Suprapubic skin (tissue), 4 donors: ENCODE measurements at regions not wholly inside any gene's neighbourhood (a gene's known extent, or its start where the extent isn't known, plus 50 kb on each side); places are given as distances from the start of the nearest gene placed in this dataset.

Experiments used
- DNase-seq, 2 donors: peaks; one replicate each; pipeline ENCODE4 v3.0.0-alpha.2; 2019; ENCODE audit warnings: low spot score in 2 of 2
- H3K27ac ChIP-seq: fragments of 200-600 bp; sonication (generic); one replicate; pipeline ENCODE4 v1.5.1; 2019
- H3K27me3 ChIP-seq: fragments of 200-600 bp; sonication (generic); one replicate; pipeline ENCODE4 v1.5.1; 2019
- H3K36me3 ChIP-seq: fragments of 200-600 bp; sonication (generic); one replicate; pipeline ENCODE4 v1.5.1; 2019
- H3K4me1 ChIP-seq: fragments of 200-600 bp; sonication (generic); one replicate; pipeline ENCODE4 v1.5.1; 2019
- H3K4me3 ChIP-seq: fragments of 200-600 bp; sonication (generic); one replicate; pipeline ENCODE4 v1.5.1; 2019; ENCODE audit warnings: mild to moderate bottlenecking
- H3K9me3 ChIP-seq: fragments of 200-600 bp; sonication (generic); one replicate; pipeline ENCODE4 v1.5.1; 2019
- CTCF ChIP-seq, 2 donors: fragments of 200-600 bp in 1 of 2; fragments of 450-650 bp in 1 of 2; sonication (generic) in 1 of 2; IDR thresholded peaks; one replicate each; pipeline ENCODE4 v1.5.1; 2016 to 2019; ENCODE audit warnings: antibody characterized with exemption in 2 of 2, mild to moderate bottlenecking in 1 of 2, moderate library complexity in 1 of 2
- EP300 ChIP-seq: sonication (generic); formaldehyde crosslinking; IDR thresholded peaks from one replicate; pipeline ENCODE4 v1.6.1; 2017; ENCODE audit warnings: antibody characterized with exemption
- POLR2A ChIP-seq, 2 donors: fragments of 450-650 bp; IDR thresholded peaks; one replicate each; pipeline ENCODE4 v1.6.1; 2017; ENCODE audit warnings: antibody characterized with exemption in 2 of 2, mild to moderate bottlenecking in 2 of 2, moderate library complexity in 2 of 2
- POLR2AphosphoS5 ChIP-seq, 3 donors: sonication (generic); formaldehyde crosslinking; IDR thresholded peaks; one replicate each; pipeline ENCODE4 v1.6.1; 2017; ENCODE audit warnings: antibody characterized with exemption in 3 of 3
- WGBS: methylation state at CpG from one replicate; pipeline ENCODE4 v1.1.5; 2018; 5-methylcytosine and 5-hydroxymethylcytosine counted together

DNA sequence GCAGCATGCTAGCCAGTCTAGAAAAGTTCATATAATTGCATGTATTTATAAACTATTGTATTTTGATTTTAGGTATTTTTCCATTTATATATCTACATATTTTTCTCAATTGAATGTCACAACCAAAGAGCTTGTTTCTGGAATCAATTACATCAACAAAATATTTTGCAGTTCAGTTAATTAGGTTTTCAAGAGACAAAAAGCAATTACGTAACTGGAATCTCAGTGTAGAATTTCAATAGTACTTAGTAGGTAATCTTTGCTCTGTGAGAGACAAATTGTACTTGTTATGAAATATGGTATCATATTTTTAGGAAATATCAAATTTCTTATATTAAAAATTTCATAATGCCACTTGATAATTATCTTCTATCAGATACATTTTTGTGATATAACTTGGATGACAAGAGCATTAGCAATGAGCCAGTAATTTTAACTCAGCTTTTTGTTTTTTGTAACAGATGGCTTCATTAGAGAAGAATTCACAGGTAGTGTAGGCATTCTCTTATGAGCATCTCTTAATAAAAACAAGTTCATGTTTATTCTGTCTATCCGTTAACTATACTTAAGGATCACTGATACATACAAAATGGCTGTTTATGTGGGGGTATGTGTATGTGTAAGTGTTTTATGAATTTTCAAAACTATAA is 774.7 kb downstream of the C12orf50 start:
- no peak for TF ChIP-seq POLR2A (IDR thresholded peaks at IDR 0.05)
- TF ChIP-seq CTCF (IDR thresholded peaks at IDR 0.05), result no peak
- TF ChIP-seq EP300, result no peak
- no peak for TF ChIP-seq POLR2AphosphoS5 (IDR thresholded peaks at IDR 0.05)
- WGBS, result 86% methylated on average over 2 of the region's 2 CpGs
- Histone ChIP-seq H3K36me3 (no peaks in the 10 kb centered on the region), H3K27ac (no peak overlapping the region), H3K4me3 (no peak overlapping the region), H3K4me1 (no peaks in the 10 kb centered on the region), H3K9me3 (no peaks in the 10 kb centered on the region), H3K27me3 (no peaks in the 10 kb centered on the region)
- no peak for DNase-seq

- TF ChIP-seq EP300 (no peak), POLR2AphosphoS5 (IDR thresholded peaks at IDR 0.05) (no peak), POLR2A (IDR thresholded peaks at IDR 0.05) (no peak), CTCF (IDR thresholded peaks at IDR 0.05) (no peak)
- 75% methylated on average over 2 of the region's 2 CpGs for WGBS
Measured at GRCh38 chr12:87253157-87253556, 776.0 kb downstream of the C12orf50 start.

GRCh38 chr12:87246726-87247125 is 782.5 kb downstream of the C12orf50 start:
- Histone ChIP-seq H3K36me3 (no peaks in the 10 kb centered on the region), H3K27ac (peak overlapping the region; percentile 24)
- no peak for DNase-seq

More at GRCh38 chr12:87253157-87253556, 776.0 kb downstream of the C12orf50 start:
- H3K4me3 ChIP-seq, result no peak overlapping the region
- no peaks in the 10 kb centered on the region for H3K9me3 ChIP-seq
- no peak overlapping the region for H3K27ac ChIP-seq
- H3K27me3 ChIP-seq, result no peaks in the 10 kb centered on the region
- H3K36me3 ChIP-seq, result no peaks in the 10 kb centered on the region
- DNase-seq, result no peak
- H3K4me1 ChIP-seq, result no peaks in the 10 kb centered on the region

GRCh38 chr12:87238466-87238865 is 790.7 kb downstream of the C12orf50 start:
- no peaks in the 10 kb centered on the region for H3K4me1 ChIP-seq
- H3K36me3 ChIP-seq, result no peaks in the 10 kb centered on the region
- no peaks in the 10 kb centered on the region for H3K9me3 ChIP-seq
- TF ChIP-seq POLR2A (IDR thresholded peaks at IDR 0.05) (no peak), POLR2AphosphoS5 (IDR thresholded peaks at IDR 0.05) (no peak), EP300 (no peak), CTCF (IDR thresholded peaks at IDR 0.05) (no peak)
- WGBS, result 94% methylated on average over 1 of the region's 1 CpG
- H3K27ac ChIP-seq, result no peak overlapping the region
- H3K27me3 ChIP-seq, result no peaks in the 10 kb centered on the region
- H3K4me3 ChIP-seq, result no peak overlapping the region
- no peak for DNase-seq

More at GRCh38 chr12:87246726-87247125, 782.5 kb downstream of the C12orf50 start:
- Histone ChIP-seq H3K4me3 (no peak overlapping the region), H3K4me1 (no peaks in the 10 kb centered on the region), H3K27me3 (no peaks in the 10 kb centered on the region), H3K9me3 (no peaks in the 10 kb centered on the region)
- WGBS, result 65% methylated on average over 1 of the region's 1 CpG
- TF ChIP-seq EP300 (no peak), CTCF (IDR thresholded peaks at IDR 0.05) (no peak), POLR2AphosphoS5 (IDR thresholded peaks at IDR 0.05) (no peak), POLR2A (IDR thresholded peaks at IDR 0.05) (no peak)

DNA sequence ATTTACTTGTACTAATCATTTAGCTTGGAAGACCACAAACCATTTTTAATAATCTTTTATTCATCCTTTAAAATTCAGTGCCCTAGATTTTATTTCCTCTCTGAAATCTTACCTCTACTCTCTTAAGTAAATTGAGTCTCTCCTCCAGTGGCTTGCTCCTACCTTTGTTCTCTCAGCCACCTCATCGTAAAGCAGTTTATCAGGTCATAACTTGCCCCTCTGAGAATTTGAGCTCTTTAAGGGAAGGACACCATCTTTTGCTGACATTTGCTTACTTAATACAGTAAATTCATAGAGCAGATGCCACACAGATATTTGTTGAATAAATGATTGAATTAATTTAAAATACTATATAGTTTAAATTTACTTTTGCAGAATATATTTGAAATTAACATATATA is 794.3 kb downstream of the C12orf50 start:
- no peak for DNase-seq
- TF ChIP-seq CTCF (IDR thresholded peaks at IDR 0.05) (no peak), POLR2A (IDR thresholded peaks at IDR 0.05) (no peak), EP300 (no peak), POLR2AphosphoS5 (IDR thresholded peaks at IDR 0.05) (no peak)
- Histone ChIP-seq H3K27ac (no peak overlapping the region), H3K36me3 (no peaks in the 10 kb centered on the region), H3K27me3 (no peaks in the 10 kb centered on the region), H3K9me3 (no peaks in the 10 kb centered on the region), H3K4me3 (no peak overlapping the region), H3K4me1 (no peaks in the 10 kb centered on the region)
- WGBS, result 52% methylated on average over 1 of the region's 1 CpG
